WTC11 (cell line): ENCODE measurements at regions not wholly inside any gene's neighbourhood (a gene's known extent, or its start where the extent isn't known, plus 50 kb on each side); places are given as distances from the start of the nearest gene placed in this dataset.

Source experiments
- CREB1 ChIP-seq: sonication (generic); formaldehyde crosslinking; IDR thresholded peaks from 2 replicates; pipeline ENCODE4 v1.8.0; 2023; ENCODE audit warnings: mild to moderate bottlenecking, missing genetic modification reagents
- ESRRA ChIP-seq: sonication (generic); formaldehyde crosslinking; IDR thresholded peaks from 2 replicates; pipeline ENCODE4 v1.8.1; 2022; ENCODE audit warnings: mild to moderate bottlenecking, missing genetic modification reagents, borderline replicate concordance
- ETV6 ChIP-seq: sonication (generic); formaldehyde crosslinking; IDR thresholded peaks from 2 replicates; pipeline ENCODE4 v1.8.1; 2022; ENCODE audit warnings: mild to moderate bottlenecking, missing genetic modification reagents
- HMGXB4 ChIP-seq: sonication (generic); formaldehyde crosslinking; IDR thresholded peaks from 2 replicates; pipeline ENCODE4 v1.8.1; 2023; ENCODE audit warnings: mild to moderate bottlenecking, moderate library complexity, missing genetic modification reagents
- IRF1 ChIP-seq: sonication (generic); formaldehyde crosslinking; IDR thresholded peaks from 2 replicates; pipeline ENCODE4 v1.8.0; 2023; ENCODE audit warnings: missing genetic modification reagents
- JUN ChIP-seq: sonication (generic); formaldehyde crosslinking; IDR thresholded peaks from 2 replicates; pipeline ENCODE4 v1.8.0; 2023; ENCODE audit warnings: mild to moderate bottlenecking, missing genetic modification reagents
- SP1 ChIP-seq: sonication (generic); formaldehyde crosslinking; conservative IDR thresholded peaks from 2 replicates; pipeline ENCODE4 v1.8.1; 2022; ENCODE audit warnings: missing genetic modification reagents
- TF ChIP-seq, protein P1 (sequence below): sonication (generic); formaldehyde crosslinking; IDR thresholded peaks from 2 replicates; pipeline ENCODE4 v1.8.0; 2022; ENCODE audit warnings: mild to moderate bottlenecking, missing genetic modification reagents
- TF ChIP-seq, protein P2 (sequence below): fragments of 200-600 bp; IDR thresholded peaks from 2 replicates; pipeline ENCODE4 v1.8.0; 2022; ENCODE audit warnings: antibody characterized with exemption
- TF ChIP-seq, protein P3 (sequence below): fragments of 250-450 bp; sonication (Bioruptor Pico); IDR thresholded peaks from 2 replicates; pipeline ENCODE4 v1.8.0; 2021; ENCODE audit warnings: mild to moderate bottlenecking

DNA sequence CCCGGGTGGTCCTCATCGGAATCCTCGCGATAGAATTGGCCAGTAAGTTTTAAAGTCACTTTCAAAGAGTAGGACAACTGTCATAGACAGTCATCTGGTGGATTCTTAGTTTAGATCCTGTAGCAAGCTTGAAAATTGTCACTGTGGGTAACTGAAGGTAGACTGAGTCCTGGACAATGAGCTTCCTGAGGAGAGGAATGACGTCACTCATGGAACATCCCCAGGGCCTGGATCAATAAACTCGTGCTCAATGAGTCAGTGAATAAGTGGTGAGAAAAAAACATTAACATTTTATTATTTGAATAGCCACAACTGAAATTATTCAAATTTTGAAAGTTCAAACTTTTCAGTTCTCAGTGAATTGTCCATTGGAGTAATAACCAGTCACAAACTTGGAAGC, 101.4 kb upstream of the CXCR4 start:
- TF ChIP-seq, protein P1, sequence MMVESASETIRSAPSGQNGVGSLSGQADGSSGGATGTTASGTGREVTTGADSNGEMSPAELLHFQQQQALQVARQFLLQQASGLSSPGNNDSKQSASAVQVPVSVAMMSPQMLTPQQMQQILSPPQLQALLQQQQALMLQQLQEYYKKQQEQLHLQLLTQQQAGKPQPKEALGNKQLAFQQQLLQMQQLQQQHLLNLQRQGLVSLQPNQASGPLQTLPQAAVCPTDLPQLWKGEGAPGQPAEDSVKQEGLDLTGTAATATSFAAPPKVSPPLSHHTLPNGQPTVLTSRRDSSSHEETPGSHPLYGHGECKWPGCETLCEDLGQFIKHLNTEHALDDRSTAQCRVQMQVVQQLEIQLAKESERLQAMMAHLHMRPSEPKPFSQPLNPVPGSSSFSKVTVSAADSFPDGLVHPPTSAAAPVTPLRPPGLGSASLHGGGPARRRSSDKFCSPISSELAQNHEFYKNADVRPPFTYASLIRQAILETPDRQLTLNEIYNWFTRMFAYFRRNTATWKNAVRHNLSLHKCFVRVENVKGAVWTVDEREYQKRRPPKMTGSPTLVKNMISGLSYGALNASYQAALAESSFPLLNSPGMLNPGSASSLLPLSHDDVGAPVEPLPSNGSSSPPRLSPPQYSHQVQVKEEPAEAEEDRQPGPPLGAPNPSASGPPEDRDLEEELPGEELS (CRISPR knock-in tag): no peak
- TF ChIP-seq SP1 (CRISPR knock-in tag): no peak
- TF ChIP-seq, protein P2, sequence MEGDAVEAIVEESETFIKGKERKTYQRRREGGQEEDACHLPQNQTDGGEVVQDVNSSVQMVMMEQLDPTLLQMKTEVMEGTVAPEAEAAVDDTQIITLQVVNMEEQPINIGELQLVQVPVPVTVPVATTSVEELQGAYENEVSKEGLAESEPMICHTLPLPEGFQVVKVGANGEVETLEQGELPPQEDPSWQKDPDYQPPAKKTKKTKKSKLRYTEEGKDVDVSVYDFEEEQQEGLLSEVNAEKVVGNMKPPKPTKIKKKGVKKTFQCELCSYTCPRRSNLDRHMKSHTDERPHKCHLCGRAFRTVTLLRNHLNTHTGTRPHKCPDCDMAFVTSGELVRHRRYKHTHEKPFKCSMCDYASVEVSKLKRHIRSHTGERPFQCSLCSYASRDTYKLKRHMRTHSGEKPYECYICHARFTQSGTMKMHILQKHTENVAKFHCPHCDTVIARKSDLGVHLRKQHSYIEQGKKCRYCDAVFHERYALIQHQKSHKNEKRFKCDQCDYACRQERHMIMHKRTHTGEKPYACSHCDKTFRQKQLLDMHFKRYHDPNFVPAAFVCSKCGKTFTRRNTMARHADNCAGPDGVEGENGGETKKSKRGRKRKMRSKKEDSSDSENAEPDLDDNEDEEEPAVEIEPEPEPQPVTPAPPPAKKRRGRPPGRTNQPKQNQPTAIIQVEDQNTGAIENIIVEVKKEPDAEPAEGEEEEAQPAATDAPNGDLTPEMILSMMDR: no peak
- no peak for TF ChIP-seq IRF1 (CRISPR knock-in tag)
- TF ChIP-seq ETV6: no peak
- TF ChIP-seq CREB1 (CRISPR knock-in tag): no peak
- TF ChIP-seq, protein P3, sequence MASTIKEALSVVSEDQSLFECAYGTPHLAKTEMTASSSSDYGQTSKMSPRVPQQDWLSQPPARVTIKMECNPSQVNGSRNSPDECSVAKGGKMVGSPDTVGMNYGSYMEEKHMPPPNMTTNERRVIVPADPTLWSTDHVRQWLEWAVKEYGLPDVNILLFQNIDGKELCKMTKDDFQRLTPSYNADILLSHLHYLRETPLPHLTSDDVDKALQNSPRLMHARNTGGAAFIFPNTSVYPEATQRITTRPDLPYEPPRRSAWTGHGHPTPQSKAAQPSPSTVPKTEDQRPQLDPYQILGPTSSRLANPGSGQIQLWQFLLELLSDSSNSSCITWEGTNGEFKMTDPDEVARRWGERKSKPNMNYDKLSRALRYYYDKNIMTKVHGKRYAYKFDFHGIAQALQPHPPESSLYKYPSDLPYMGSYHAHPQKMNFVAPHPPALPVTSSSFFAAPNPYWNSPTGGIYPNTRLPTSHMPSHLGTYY (CRISPR knock-in tag): no peak
- TF ChIP-seq HMGXB4: no peak
- TF ChIP-seq ESRRA: no peak
- TF ChIP-seq JUN (CRISPR knock-in tag): no peak
